ENCODE measurements at regions not wholly inside any gene's neighbourhood (a gene's known extent, or its start where the extent isn't known, plus 50 kb on each side); places are given as distances from the start of the nearest gene placed in this dataset.
"Not testable (repeated sequence)": the region's sequence is repeated elsewhere in the genome, so short reads cannot be mapped to it uniquely, and the experiment has no call there.

DNA sequence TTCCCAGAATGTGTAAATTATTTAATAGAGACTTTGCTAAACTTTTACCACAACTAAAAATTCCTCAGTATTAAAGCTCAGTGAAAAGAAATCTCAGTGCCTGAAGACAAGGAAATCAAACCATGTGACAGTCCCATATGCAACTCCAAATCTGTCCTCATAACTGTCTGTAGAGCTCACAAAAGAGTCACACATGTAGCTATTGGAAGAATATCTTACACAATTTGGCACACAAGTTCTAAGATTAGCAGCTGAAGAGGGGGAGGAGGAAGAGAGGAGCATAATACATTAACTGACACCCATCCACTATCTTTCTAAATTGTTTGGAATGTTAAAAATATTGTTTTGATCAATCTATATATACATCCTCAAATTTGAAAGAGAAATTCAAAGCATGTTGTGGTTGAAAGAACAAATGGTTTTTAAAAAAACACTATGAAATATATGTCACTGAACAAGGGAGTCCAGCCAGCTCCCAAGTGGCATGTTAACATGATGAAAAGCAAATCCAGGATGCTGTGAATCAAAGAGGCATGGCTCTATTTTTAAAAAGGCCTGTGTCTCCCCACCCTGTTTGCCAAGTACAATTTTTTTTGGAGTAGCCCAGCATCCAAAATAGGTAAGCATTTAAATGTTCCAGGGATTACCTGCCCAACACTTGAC lies 126.3 kb upstream of the NANOGP8 start:
- DNase-seq: no peak
- intact Hi-C loops (cut with DNase I): no loop called here

DNA sequence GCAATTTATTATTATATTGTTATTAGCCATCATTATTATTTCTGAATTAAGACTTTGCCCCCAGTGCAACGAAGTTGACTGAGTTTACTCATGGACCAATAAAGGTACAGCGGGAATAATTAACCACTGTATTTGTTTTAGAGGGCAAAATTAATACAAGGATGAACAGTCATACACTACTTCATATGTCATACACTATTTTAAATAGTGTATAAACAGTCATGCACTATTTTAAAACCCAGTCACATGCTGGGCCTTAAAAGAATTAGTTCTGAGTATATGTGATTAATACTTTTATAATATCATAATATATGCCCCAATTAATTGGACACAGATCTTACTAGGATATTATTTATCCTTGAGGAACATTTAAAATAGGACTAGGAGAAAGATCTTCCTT lies 125.3 kb upstream of the NANOGP8 start:
- intact Hi-C loops (cut with DNase I): no loop called here

DNA sequence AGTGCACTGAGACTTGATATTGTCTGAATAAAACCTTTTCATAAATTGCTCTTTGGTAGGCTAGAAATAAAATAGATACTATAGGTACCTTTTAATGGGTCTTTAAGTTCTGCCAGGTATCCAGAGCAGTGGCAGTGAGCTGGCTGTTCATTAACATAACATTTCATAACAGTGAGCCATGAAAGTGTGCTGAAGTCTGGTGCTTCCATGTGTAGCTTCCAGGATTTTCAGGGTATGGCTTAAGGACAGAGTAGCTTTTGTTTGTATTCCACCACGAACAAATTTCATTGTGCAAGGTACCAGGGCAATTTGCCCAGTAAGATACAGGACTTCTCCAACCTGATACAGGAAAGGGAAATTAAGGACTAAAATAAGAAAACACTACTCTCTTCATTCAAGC lies 124.7 kb upstream of the NANOGP8 start:
- intact Hi-C loops (cut with DNase I): no loop called here
- DNase-seq: no peak

More for the DNA sequence above, 125.3 kb upstream of the NANOGP8 start:
- DNase-seq: no peak

DNA sequence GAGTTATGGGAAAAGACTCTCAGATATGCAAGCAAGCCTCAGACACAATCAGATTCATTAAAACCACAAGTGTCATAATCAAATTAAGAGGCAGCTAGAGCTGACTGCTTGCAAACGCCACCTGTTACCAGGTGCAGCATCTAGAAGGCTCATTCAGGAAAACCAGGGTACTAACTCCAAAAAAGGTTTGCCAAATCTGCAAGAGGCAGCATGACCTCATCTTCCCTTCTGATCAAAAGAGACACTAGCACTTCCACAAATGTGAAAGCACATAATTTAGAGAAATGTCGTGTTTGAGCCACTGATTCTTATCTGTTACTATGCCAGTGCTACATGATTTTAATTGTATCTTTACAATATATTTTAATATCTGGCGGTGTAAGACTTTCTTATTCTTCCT lies 123.3 kb upstream of the NANOGP8 start:
- no peak for DNase-seq
- intact Hi-C loops (cut with DNase I): no loop called here

DNA sequence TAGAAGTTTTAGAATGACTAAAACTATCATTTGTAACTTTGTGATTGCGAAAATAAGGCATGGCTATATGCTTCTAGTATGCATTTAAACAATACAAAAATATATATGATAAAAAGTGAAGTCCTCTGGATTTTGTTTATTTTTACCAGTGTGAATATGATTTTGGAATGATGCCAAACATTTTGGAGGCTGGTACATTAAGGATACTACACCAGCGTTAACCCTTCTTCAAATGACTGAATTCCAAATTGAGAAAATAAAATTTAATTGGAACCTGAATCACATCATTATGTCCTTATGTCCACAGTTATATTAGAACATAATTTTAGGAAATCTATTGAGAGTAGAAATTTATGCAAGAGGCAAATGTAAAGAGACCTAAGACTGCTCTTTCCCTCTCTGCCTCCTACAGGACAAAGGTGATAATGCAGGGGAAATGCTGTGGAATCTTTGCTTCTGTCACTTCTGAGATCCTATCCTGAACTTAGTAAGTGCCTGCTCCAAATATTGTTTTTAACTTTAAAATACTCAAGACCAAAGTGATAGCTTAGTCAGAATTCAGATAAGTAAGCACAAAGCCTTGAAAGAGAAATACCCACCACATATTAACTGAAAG lies 121.1 kb upstream of the NANOGP8 start:
- intact Hi-C loops (cut with DNase I): no loop called here
- DNase-seq: no peak

DNA sequence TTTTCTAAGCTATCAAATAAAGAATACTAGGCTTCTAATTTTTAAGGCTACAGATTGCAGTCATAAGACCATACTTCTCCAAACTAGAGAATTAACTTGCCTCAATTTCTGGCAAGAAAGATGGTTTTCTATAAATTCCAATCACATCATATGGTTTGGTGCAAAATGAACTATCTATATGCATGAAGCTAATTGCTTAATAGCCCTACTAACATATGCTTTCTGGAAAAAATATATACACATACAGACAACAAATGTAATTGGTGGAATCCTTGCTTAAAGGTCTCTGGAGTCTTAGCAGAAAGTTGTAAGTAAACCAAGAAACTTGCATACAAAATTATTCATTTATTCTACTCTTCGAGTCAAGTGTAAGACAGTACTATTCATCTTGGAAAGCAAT lies 113.1 kb upstream of the NANOGP8 start:
- intact Hi-C loops (cut with DNase I): no loop called here
- no peak for DNase-seq

DNA sequence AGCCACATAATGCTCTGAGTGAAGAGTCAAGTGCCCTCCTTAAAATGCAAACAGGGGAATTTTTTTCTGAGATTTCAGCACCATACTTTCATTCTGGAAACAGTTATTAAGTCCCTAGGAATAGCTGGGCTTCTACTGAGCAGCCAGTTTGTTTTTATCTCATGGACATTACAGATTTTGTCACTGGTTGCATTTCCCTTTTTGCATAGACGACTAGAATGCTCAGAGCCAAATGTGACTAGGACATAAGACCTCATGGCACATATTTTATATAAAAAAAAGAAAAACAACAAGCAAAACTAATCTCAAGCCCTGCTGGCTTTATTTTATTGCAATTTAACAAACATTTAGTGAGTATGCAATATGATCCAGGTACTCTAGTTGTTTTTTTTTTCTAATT lies 112.7 kb upstream of the NANOGP8 start:
- no peak for DNase-seq
- intact Hi-C loops (cut with DNase I): no loop called here

DNA sequence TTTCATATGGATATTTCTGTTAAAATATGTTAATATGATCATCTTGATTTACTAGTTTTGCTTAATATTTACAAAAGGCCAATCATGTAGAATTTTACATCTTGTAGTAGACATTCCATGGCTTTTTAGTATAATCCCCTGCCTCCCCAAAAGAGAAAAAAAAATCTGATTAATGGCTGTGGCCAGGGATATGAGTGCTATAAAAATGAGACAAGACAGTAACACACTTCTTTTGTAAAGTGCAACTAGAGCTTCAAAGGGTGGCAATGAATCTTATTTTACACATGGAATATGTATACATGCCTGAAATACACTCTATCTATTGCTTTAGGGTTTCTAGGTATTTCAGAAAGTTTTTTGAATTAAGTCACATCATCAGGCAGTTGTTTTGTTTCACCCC lies 112.2 kb upstream of the NANOGP8 start:
- intact Hi-C loops (cut with DNase I): no loop called here
- no peak for DNase-seq

DNA sequence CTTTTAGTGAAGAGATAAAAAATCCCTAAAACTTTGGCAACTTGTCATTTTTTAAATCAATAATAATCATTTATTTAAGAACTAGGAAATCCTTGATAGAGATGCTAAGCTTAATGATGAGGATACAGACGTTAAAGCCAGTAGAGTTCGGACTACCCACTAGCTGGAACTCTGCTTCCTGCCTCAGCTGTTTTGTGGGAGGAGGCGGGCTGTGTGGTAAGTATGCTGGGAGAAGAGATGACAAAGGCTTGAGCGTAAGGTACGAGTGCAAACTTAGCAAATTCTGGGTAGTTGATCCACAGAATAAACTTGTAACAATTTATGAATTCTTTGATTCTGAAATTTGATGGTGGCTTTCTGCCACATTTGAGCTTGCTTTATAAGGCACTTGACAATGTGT lies 111.2 kb upstream of the NANOGP8 start:
- intact Hi-C loops (cut with DNase I): no loop called here
- DNase-seq: no peak

DNA sequence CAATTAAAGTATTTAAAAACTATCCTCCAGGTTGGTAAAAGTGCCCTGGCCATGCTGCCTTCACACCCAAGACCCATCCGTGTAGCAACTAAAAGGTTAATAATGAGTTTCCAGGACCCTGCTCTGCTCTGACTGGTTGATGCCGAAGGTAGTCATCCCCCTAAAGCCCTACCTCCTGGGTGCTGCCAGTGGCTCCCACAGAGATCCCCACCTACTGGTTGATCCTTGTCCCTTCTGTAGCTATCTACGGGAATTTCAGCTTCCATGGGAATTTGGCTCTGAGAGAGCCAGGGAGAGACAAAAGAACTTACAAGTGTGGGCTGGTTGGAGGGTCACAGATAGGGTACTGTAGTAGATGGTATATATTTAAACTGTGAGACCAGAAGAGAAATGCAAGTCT lies 110.6 kb upstream of the NANOGP8 start:
- intact Hi-C loops (cut with DNase I): no loop called here
- peak in 1 of 10 donors; percentile 24 for DNase-seq

DNA sequence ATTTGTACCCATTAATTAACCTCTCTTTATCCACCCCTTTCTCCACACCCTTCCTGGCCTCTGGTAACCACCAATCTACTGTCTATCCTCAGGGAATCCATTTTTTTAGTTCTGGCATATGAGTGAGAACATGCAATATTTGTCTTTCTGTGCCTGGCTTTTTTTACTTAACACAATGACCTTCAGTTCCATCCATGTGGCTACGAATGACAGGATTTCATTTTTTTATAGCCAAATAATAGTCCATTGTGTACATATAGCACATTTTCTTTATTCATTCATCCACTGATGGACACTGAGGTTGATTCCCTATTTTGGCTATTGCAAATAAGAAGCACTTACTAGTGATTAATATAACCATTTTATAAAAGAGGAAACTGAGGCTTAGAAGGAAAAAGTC lies 109.9 kb upstream of the NANOGP8 start:
- intact Hi-C loops (cut with DNase I): no loop called here

DNA sequence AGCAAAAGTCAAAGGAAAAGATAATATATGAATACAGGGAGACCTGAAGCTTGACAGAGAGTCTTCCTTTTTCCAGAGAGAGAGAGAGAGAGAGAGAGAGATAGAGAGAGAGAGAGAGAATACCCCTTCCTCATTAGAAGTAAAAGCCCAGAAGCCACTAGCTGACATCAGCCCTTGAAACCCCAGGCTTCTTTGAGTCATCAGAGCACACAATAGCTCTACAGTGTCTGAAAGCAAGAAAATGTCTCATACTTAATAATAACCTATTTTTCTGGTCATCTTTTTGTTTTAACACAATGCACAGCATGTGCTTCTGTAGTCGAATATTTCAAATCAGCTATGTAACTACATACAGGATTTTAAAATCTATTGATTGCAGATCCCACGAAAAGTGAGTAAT lies 109.2 kb upstream of the NANOGP8 start:
- DNase-seq: no peak
- intact Hi-C loops (cut with DNase I): no loop called here

More for the DNA sequence above, 109.9 kb upstream of the NANOGP8 start:
- no peak for DNase-seq

DNA sequence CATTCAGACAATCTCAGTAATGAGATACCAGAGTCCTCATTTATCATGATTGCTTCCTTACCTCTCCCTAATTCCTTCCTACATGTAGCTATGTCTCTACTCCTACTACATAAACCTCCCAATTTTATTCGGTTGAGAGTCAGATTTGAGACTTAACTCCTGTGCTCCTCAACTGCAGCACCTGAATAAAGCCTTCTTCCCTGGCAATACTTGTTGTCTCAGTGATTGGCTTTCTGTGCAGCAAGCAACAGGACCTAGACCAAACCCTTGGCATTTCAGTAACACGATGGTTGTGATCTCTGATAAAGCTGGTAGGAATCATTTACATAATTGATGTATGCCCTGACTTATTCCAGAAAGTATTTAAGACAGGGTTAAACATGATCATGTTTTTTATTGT lies 106.7 kb upstream of the NANOGP8 start:
- DNase-seq: no peak
- intact Hi-C loops (cut with DNase I): no loop called here

DNA sequence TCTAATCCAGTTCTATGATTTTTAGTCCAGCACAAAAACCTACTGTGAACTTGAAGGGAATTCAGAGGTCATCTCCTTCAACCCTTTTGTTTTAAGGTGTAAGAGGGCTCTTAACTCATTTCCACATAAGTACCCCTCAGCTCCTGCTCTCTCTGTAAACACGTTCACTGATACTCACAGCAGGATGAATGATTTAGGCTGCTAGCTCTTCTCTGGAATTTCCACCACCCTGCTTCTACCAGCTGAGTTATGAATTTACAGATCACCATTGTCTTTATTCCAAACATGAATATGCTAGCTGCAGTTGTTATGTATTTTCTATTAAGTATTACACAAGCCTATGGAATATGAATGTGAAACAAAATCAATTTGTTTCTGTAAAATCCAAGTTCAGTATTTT lies 101.3 kb upstream of the NANOGP8 start:
- no peak for DNase-seq
- intact Hi-C loops (cut with DNase I): no loop called here

DNA sequence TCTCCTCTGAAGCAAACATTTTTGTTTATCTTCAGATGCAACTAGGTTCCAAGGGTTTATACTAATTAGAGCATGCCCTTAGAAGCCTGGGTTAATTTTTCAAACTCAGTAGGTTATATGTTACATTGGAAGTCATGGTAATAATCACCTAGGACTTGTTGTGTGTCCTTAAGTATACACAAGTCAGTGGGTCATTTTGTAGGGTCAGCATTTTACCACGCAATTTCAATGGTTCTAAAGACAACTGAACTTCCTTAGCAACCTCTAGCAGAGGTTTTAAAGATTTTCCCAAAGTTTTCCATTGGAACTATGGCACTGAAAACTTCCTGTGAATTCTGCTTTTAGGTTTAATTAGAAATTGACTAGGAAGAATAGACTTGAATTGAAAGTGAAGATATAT lies 99.6 kb upstream of the NANOGP8 start:
- intact Hi-C loops (cut with DNase I): no loop called here
- no peak for DNase-seq

DNA sequence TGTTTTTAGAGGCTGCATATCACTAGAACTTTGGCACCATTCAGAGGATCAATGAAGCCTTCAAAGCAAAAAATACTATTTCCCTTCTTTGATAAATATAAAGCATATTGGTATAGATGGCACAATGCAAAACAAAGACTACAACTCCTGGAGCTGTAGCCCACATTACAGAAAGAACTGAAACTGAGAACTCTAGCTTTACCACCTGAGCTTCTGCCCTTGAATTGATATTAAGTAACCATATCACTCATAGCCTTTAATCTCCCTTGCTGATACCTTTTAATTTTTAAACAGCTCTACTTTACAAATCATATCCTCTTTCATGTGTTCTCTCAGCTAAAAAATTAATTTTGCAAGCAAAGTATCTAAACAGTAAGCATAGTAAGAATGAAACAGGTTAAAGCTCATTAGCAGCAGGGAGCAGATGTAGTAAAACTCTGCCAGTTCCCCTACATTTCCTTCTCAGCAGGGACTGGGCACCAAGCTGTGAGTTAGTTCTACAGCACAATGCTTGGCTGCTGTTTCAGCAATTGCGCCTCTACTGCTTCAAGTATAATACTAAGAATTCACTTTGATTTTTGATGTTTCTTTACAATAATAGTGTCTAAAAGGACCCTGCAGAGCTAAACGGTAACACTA lies 97.9 kb upstream of the NANOGP8 start:
- DNase-seq: peak in 1 of 10 donors; percentile 34
- intact Hi-C loops (cut with DNase I): no loop called here

DNA sequence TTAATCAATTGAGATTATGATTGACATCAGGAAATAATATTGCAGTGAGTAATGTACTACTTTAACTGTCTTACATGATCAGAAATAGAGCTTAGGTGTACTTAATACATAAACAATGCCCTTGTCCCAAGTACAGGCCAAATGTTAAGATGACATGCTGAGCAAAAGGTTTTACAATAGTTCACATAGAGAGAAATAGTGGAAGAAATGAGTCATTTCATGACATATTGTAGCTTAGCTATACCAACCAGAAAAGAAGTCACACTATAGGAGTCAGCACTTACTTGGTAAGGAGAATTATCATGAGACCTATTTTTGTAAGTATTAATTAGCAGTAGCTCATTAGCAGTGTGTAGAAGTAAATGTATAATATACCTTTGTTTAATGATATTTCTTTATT lies 96.4 kb upstream of the NANOGP8 start:
- intact Hi-C loops (cut with DNase I): no loop called here
- DNase-seq: no peak

DNA sequence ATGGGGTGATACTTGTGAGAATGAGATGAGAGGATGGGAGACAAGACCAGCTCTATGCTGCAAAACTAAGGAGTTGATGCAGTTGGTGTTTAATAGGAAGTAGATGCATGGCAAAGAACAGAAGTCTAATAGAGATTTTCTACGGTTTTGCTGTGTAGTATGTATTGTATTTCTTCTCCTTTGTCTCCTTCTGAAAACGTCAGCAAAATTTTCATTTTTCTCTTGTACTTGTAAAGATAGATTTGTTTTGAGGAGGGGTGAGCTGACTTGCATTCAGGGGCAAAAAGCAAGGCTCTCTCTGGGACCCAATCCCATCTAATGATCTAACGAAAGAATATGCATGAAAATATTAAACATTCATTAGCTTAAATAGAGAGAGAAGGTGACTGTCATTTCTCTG lies 94.6 kb upstream of the NANOGP8 start:
- intact Hi-C loops (cut with DNase I): no loop called here
- DNase-seq: no peak

DNA sequence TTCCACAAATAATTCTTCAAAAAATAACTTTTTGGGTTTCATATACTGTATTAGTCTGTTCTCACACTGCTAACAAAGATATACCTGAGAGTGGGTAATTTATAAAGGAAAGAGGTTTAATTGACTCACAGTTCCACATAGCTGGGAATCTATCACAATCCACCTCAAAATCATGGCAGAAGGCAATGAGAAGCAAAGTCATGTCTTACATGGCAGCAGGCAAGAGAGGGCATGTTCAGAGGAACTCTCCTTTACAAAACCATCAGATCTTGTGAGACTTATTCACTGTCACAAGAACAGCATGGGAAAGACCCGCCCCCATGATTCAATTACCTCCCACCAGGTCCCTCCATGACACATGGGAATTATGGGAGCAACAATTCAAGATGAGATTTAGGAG lies 93.1 kb upstream of the NANOGP8 start:
- DNase-seq; intact Hi-C loops (cut with DNase I): not testable (repeated sequence)

DNA sequence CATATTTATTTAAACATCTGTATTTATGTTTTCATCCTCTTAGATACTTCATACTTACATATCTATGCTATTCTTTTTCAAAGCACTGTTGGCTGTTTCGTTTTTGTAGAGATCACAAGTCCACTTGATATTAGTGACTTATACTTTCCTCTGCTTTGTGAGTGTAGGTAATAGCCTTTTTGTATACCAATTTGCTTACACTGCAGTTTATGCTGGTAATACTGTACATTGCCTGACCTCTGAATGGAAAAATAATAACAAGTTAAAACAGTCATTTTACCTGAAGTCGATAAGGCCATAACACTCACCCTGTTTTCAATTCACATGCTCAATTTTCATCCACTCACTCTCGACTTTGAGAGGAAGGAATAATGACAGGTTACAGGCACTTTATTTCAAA lies 89.9 kb upstream of the NANOGP8 start:
- intact Hi-C loops (cut with DNase I): no loop called here
- DNase-seq: no peak

DNA sequence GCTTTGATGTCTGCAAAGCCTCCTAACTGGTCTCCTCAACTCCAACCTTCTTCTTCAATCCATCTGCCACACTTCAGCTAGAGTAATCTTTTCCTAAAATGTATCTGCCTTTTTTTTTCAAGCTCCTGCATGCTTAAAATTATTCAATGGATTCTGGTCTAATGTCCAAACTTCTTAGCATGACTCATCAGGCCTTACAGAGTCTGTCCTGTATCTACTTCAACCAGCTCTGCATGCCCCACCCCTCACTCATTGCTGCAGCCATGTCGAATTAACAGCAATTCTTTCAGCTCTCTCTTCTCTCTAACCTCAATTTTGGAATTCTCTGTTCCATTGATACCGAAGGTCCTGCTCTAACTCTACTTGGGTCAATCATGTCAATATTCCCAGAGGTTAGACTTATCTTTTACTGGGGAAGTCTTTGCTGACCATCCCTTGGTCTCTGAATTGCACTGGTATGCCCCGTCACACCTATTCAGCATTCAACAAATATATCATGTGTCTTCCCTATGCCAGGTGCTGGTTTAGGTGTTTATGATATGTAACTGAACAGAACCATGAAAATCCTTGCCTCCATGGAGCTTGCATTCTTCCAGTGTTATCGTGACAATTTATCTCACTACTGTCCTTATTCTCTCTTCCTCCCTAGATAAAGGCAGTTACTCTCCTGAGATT lies 88.5 kb upstream of the NANOGP8 start:
- intact Hi-C loops (cut with DNase I): no loop called here
- DNase-seq: no peak

DNA sequence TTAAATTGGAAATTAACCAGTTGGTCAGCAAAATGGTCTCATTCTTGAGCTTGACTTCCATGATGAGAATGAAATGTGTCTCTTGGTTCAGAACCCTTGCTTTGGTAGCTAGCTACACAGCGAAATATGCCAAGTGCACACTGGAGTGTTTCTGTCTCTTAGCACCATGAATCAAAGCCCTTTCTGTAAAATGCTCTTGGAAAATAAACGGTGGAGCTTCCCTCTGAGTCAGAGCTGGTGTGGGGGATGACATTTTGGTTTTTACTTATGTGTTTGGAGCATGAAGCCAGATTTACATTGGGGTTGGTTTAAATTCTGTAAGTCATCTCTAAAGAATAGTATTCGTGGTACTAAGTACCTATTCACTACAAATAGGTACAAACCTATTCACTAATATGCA lies 85.1 kb upstream of the NANOGP8 start:
- no peak for DNase-seq
- intact Hi-C loops (cut with DNase I): no loop called here

All from posterior cingulate gyrus (tissue), 11 donors.